ENCODE measurements at regions not wholly inside any gene's neighbourhood (a gene's known extent, or its start where the extent isn't known, plus 50 kb on each side); places are given as distances from the start of the nearest gene placed in this dataset.

DNA sequence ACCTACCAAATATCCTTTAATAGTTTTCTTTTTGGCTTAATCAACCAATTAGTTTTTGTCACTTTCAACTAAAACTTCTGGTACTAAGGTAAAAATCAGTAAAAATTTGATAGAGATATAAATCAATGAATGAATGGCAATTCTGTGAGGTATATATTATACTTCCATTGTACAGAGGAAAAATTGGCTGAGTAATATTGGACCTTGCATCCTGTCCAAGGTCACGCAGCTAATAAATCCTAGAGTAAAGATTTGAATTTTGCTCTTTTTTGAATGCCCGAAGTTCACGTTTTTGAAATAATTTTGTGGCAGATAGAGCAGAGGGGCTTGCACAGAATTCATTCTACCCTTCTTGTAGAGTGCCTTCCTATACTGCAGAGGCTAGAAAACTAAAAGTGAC, 81.1 kb upstream of the ZNF280D start:
- TF ChIP-seq, protein P1, sequence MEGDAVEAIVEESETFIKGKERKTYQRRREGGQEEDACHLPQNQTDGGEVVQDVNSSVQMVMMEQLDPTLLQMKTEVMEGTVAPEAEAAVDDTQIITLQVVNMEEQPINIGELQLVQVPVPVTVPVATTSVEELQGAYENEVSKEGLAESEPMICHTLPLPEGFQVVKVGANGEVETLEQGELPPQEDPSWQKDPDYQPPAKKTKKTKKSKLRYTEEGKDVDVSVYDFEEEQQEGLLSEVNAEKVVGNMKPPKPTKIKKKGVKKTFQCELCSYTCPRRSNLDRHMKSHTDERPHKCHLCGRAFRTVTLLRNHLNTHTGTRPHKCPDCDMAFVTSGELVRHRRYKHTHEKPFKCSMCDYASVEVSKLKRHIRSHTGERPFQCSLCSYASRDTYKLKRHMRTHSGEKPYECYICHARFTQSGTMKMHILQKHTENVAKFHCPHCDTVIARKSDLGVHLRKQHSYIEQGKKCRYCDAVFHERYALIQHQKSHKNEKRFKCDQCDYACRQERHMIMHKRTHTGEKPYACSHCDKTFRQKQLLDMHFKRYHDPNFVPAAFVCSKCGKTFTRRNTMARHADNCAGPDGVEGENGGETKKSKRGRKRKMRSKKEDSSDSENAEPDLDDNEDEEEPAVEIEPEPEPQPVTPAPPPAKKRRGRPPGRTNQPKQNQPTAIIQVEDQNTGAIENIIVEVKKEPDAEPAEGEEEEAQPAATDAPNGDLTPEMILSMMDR (IDR thresholded peaks at IDR 0.05): no peak
- TF ChIP-seq EP300 (IDR thresholded peaks at IDR 0.05; ENCODE audit: low read depth) (no peak), POLR2A (IDR thresholded peaks at IDR 0.05) (no peak)
